Transverse colon (tissue), 4 donors: ENCODE measurements at regions not wholly inside any gene's neighbourhood (a gene's known extent, or its start where the extent isn't known, plus 50 kb on each side); places are given as distances from the start of the nearest gene placed in this dataset.

Experiments used
- CTCF ChIP-seq, 5 experiments: fragments of 200-600 bp in 3 of 5; fragments of 450-650 bp in 2 of 5; sonication (generic) in 3 of 5; IDR thresholded peaks; 1 replicate in 2 of 5; 2 replicates in 3 of 5; pipeline ENCODE4 v1.5.1; 2016 to 2017; ENCODE audit warnings: antibody characterized with exemption in 5 of 5, inconsistent platforms in 3 of 5, mild to moderate bottlenecking in 2 of 5, moderate library complexity in 1 of 5
- EP300 ChIP-seq: sonication (generic); formaldehyde crosslinking; IDR thresholded peaks from one replicate; pipeline ENCODE4 v1.6.1; 2017; ENCODE audit warnings: antibody characterized with exemption, low read depth
- POLR2A ChIP-seq: fragments of 450-650 bp; IDR thresholded peaks from one replicate; pipeline ENCODE4 v1.6.1; 2016; ENCODE audit warnings: antibody characterized with exemption, mild to moderate bottlenecking, moderate library complexity
- POLR2AphosphoS5 ChIP-seq, 3 donors: sonication (generic); formaldehyde crosslinking; IDR thresholded peaks; one replicate each; pipeline ENCODE4 v1.6.1; 2016; ENCODE audit warnings: antibody characterized with exemption in 3 of 3

GRCh38 chr6:130535242-130535641 is 169.4 kb downstream of the TMEM200A start:
- TF ChIP-seq EP300 = no peak
- TF ChIP-seq CTCF (IDR thresholded peaks at IDR 0.05) = no peak
- no peak for TF ChIP-seq POLR2A
- TF ChIP-seq POLR2AphosphoS5 (IDR thresholded peaks at IDR 0.05) = no peak
